Psoas muscle (tissue), 7 donors: ENCODE measurements at regions not wholly inside any gene's neighbourhood (a gene's known extent, or its start where the extent isn't known, plus 50 kb on each side); places are given as distances from the start of the nearest gene placed in this dataset.

ENCODE experiments used
- ATAC-seq, 4 donors: fragments of 200-7000 bp; cut with Tn5 transposase; one replicate each; pipeline ENCODE4 v1.9.1; 2020; ENCODE audit warnings: moderate library complexity in 3 of 4, mild to moderate bottlenecking in 2 of 4
- DNase-seq, 2 donors: peaks; one replicate each; pipeline ENCODE4 v3.0.0-alpha.2; 2020
- H3K27ac ChIP-seq: fragments of 200-600 bp; one replicate; pipeline ENCODE4 v1.8.0; 2022
- H3K27me3 ChIP-seq, 3 donors: fragments of 200-600 bp in 1 of 3; one replicate each; pipeline versions ENCODE4 v1.6.1 to v1.8.0; 2013 to 2022; ENCODE audit warnings: low read length in 2 of 3, mild to moderate bottlenecking in 2 of 3, moderate library complexity in 1 of 3; ENCODE audit not compliant: insufficient read depth in 3 of 3
- H3K36me3 ChIP-seq, 2 donors: fragments of 200-600 bp in 1 of 2; one replicate each; pipeline versions ENCODE4 v1.6.1 to v1.8.0; 2013 to 2022; ENCODE audit warnings: low read depth in 1 of 2, mild to moderate bottlenecking in 1 of 2, moderate library complexity in 1 of 2; ENCODE audit not compliant: insufficient read depth in 1 of 2
- H3K4me1 ChIP-seq: fragments of 200-600 bp; one replicate; pipeline ENCODE4 v1.8.0; 2022
- H3K4me3 ChIP-seq: fragments of 200-600 bp; one replicate; pipeline ENCODE4 v1.8.0; 2022; ENCODE audit warnings: mild to moderate bottlenecking
- H3K9me3 ChIP-seq: fragments of 200-600 bp; one replicate; pipeline ENCODE4 v1.8.0; 2022
- CTCF ChIP-seq: fragments of 200-600 bp; IDR thresholded peaks from one replicate; pipeline ENCODE4 v1.8.0; 2022; ENCODE audit warnings: antibody characterized with exemption
- WGBS, 3 donors: extraction: QIAGEN DNeasy Blood & Tissue Kit; methylation state at CpG; one replicate each; pipeline versions ENCODE4 v1.1.6 to v1.1.7; 2013; 5-methylcytosine and 5-hydroxymethylcytosine counted together
- intact Hi-C, 2 donors: fragments of 100-400 bp; cut with DNase I; formaldehyde crosslinking; loops; one replicate each; pipeline versions ENCODE4 v1.11.0 to v1.14.2; 2022
- donor health status: healthy with polysubstance abuse.
- donor health status: DM: no; HTN: no; CAD: no; lungs with moderate emphysema.
- donor health status: Bipolar disorder and iron deficiency.
- donor health status: healthy.
- donor health status: DM: yes; HTN: yes; CAD: no.
- donor health status: DM: no; HTN: no; CAD: no.
- donor health status: DM: yes; HTN: yes; CAD: no.

- intact Hi-C loops = no loop called here
- no peaks in the 10 kb centered on the region for H3K4me1 ChIP-seq
- H3K4me3 ChIP-seq = no peak overlapping the region
- no peaks in the 10 kb centered on the region for H3K36me3 ChIP-seq
- no peak for TF ChIP-seq CTCF
- WGBS, 3 donors = 60 to 83% (median 78%) methylated on average over 2 of the region's 2 CpGs
- no peaks in the 10 kb centered on the region for H3K27me3 ChIP-seq
- H3K27ac ChIP-seq = no peak overlapping the region
- no peaks in the 10 kb centered on the region for H3K9me3 ChIP-seq
- ATAC-seq (no peak), DNase-seq (no peak)
These were observed 1108.6 kb downstream of the LRFN5 start for GRCh38 chr14:42715316-42715715.

- intact Hi-C loops = no loop called here
- Histone ChIP-seq H3K4me1 (no peaks in the 10 kb centered on the region), H3K36me3 (no peaks in the 10 kb centered on the region), H3K27ac (no peak overlapping the region), H3K27me3 (no peaks in the 10 kb centered on the region), H3K4me3 (no peak overlapping the region), H3K9me3 (no peaks in the 10 kb centered on the region)
- TF ChIP-seq CTCF = no peak
- 55 to 70% (median 60%) methylated on average over 4 of the region's 4 CpGs for WGBS, 3 donors
- DNase-seq = no peak
- ATAC-seq = no peak
These were observed 1103.4 kb downstream of the LRFN5 start for GRCh38 chr14:42710071-42710470.

GRCh38 chr14:42703501-42703900, 1096.8 kb downstream of the LRFN5 start:
- Histone ChIP-seq H3K4me1 (no peaks in the 10 kb centered on the region), H3K27me3 (no peaks in the 10 kb centered on the region), H3K36me3 (no peaks in the 10 kb centered on the region), H3K27ac (no peak overlapping the region), H3K4me3 (no peak overlapping the region), H3K9me3 (no peaks in the 10 kb centered on the region)
- no peak for TF ChIP-seq CTCF
- ATAC-seq = no peak
- 76 to 87% (median 83%) methylated on average over 1 of the region's 1 CpG for WGBS, 3 donors
- intact Hi-C loops = no loop called here
- DNase-seq = no peak

GRCh38 chr14:42687421-42687820, 1080.7 kb downstream of the LRFN5 start:
- WGBS, 3 donors = 40 to 58% (median 46%) methylated on average over 2 of the region's 2 CpGs
- ATAC-seq (no peak), DNase-seq (no peak)
- H3K9me3 ChIP-seq = no peaks in the 10 kb centered on the region
- TF ChIP-seq CTCF = no peak
- intact Hi-C loops = no loop called here
- no peak overlapping the region for H3K27ac ChIP-seq
- H3K4me3 ChIP-seq = no peak overlapping the region
- no peaks in the 10 kb centered on the region for H3K4me1 ChIP-seq
- no peaks in the 10 kb centered on the region for H3K36me3 ChIP-seq
- no peaks in the 10 kb centered on the region for H3K27me3 ChIP-seq

- TF ChIP-seq CTCF = no peak
- DNase-seq (no peak), ATAC-seq (no peak)
- Histone ChIP-seq H3K27me3 (no peaks in the 10 kb centered on the region), H3K4me1 (no peaks in the 10 kb centered on the region), H3K36me3 (no peaks in the 10 kb centered on the region), H3K27ac (no peak overlapping the region), H3K4me3 (no peak overlapping the region), H3K9me3 (no peaks in the 10 kb centered on the region)
- WGBS, 3 donors = 72 to 89% (median 81%) methylated on average over 2 of the region's 2 CpGs
- intact Hi-C loops = no loop called here
These were observed 1077.0 kb downstream of the LRFN5 start for GRCh38 chr14:42683707-42684106.
